ENCODE measurements at regions not wholly inside any gene's neighbourhood (a gene's known extent, or its start where the extent isn't known, plus 50 kb on each side); places are given as distances from the start of the nearest gene placed in this dataset.
"Not testable (repeated sequence)": the region's sequence is repeated elsewhere in the genome, so short reads cannot be mapped to it uniquely, and the experiment has no call there.

GRCh38 chr2:84243788-84244733 lies 215.0 kb downstream of the SUCLG1 start:
- no peak for TF ChIP-seq CTCF (IDR thresholded peaks at IDR 0.05; ENCODE audit: extremely low read depth, missing control alignments)
- no peak for DNase-seq (ENCODE audit: low spot score)

- no peak for TF ChIP-seq CTCF (IDR thresholded peaks at IDR 0.05; ENCODE audit: extremely low read depth, missing control alignments)
- no peak for DNase-seq (ENCODE audit: low spot score)
Observed at GRCh38 chr2:84238907-84239306, 220.2 kb downstream of the SUCLG1 start.

- TF ChIP-seq CTCF (IDR thresholded peaks at IDR 0.05; ENCODE audit: extremely low read depth, missing control alignments), result no peak
- DNase-seq (ENCODE audit: low spot score), result no peak
Observed at GRCh38 chr2:84236288-84236687, 222.8 kb downstream of the SUCLG1 start.

- no peak for DNase-seq (ENCODE audit: low spot score)
- TF ChIP-seq CTCF (IDR thresholded peaks at IDR 0.05; ENCODE audit: extremely low read depth, missing control alignments), result no peak
Observed at GRCh38 chr2:84234103-84234502, 225.0 kb downstream of the SUCLG1 start.

- DNase-seq (ENCODE audit: low spot score), result no peak
- TF ChIP-seq CTCF (IDR thresholded peaks at IDR 0.05; ENCODE audit: extremely low read depth, missing control alignments), result no peak
Observed at GRCh38 chr2:84231478-84231877, 227.6 kb downstream of the SUCLG1 start.

GRCh38 chr2:84224121-84224520 lies 235.0 kb downstream of the SUCLG1 start:
- no peak for DNase-seq (ENCODE audit: low spot score)
- no peak for TF ChIP-seq CTCF (IDR thresholded peaks at IDR 0.05; ENCODE audit: extremely low read depth, missing control alignments)

GRCh38 chr2:84223191-84223590 lies 235.9 kb downstream of the SUCLG1 start:
- no peak for DNase-seq (ENCODE audit: low spot score)
- TF ChIP-seq CTCF (IDR thresholded peaks at IDR 0.05; ENCODE audit: extremely low read depth, missing control alignments), result no peak

GRCh38 chr2:84221102-84221501 lies 238.0 kb downstream of the SUCLG1 start:
- not testable (repeated sequence) for DNase-seq (ENCODE audit: low spot score)

Data from GM20000 (cell line).